Mucosa of stomach (tissue), 1 donor: ENCODE measurements at regions not wholly inside any gene's neighbourhood (a gene's known extent, or its start where the extent isn't known, plus 50 kb on each side); places are given as distances from the start of the nearest gene placed in this dataset.

Experiments
- H3K27me3 ChIP-seq: one replicate; pipeline ENCODE4 v1.7.0; 2013; ENCODE audit warnings: mild to moderate bottlenecking, low read length; ENCODE audit not compliant: control insufficient read depth, insufficient read depth
- H3K36me3 ChIP-seq: one replicate; pipeline ENCODE4 v1.7.0; 2013; ENCODE audit warnings: low read length; ENCODE audit not compliant: control insufficient read depth, insufficient read depth
- H3K4me1 ChIP-seq: one replicate; pipeline ENCODE4 v1.7.0; 2013; ENCODE audit warnings: mild to moderate bottlenecking, low read length; ENCODE audit not compliant: control insufficient read depth, insufficient read depth
- H3K4me3 ChIP-seq: one replicate; pipeline ENCODE4 v1.7.0; 2013; ENCODE audit warnings: low read length
- H3K9ac ChIP-seq: one replicate; pipeline ENCODE4 v1.7.0; 2013; ENCODE audit warnings: mild to moderate bottlenecking, low read length, moderate library complexity
- H3K9me3 ChIP-seq: one replicate; pipeline ENCODE4 v1.7.0; 2013; ENCODE audit warnings: mild to moderate bottlenecking, low read length, moderate library complexity; ENCODE audit not compliant: control insufficient read depth
- donor health status: Pancreatic carcinoma.

DNA sequence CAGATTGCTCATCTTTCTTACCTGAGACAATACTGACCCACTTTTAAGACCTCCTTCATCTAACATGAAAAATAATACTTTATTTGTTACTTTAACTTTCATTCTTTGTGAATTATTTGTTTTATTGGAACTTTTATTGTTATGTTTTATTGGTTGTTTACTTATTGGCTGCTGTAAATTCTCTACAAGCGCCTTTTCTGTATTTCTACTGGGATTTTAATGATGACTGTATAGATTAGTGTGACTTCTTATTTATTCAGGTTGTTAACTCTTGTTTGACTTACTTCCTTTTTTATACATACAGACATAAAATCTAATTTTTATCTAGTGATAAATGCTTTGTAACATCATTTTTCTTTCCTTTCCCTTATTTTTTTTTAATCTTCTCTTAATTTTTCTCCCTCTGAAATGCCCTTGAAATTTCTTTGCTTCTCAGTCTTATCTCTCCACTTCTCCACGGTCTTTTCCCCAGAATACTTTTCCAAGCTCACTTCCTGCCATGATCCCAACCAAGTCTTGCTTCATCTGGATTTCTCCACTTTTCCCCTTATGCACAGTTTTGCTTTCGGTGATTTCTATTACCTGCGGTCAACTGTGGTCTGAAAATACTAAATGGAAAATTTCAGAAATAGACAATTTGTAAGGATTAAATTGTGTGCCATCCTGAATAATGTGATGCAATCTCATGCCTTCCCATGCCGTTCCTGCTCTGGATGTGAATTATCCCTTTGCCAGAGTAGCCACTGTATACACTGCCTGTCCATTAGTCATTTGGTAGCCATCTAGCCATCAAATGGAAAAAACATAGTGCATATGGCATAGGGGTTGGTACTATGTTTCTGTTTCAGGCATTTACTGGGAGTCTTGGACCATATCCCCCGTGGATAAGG is 265.9 kb downstream of the PRL start:
- H3K4me3 ChIP-seq, result no peak overlapping the region
- H3K36me3 ChIP-seq, result no peaks in the 10 kb centered on the region
- H3K4me1 ChIP-seq, result no peaks in the 10 kb centered on the region
- H3K9me3 ChIP-seq, result no peaks in the 10 kb centered on the region
- H3K9ac ChIP-seq, result no peak overlapping the region
- H3K27me3 ChIP-seq, result no peaks in the 10 kb centered on the region

DNA sequence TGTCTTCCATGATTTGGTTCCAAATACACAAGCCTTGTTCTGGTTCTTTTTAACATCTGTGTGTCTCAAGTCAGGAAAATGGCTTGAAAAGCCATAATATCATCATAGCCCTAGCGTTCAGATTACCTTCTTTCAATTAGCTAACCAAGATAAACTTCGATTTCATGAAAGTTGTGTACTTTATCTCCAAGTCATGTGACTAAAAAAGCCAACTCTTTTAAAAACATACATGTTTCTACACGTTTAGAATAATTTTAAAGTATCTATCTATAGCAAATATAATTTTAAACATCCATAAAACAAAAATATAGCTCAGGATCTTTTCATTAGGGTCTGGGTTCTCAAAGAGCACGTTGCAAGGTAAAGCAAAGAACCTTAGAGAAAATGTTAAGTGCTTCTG is 261.1 kb downstream of the PRL start:
- Histone ChIP-seq H3K9ac (no peak overlapping the region), H3K27me3 (no peaks in the 10 kb centered on the region), H3K4me3 (no peak overlapping the region), H3K4me1 (no peaks in the 10 kb centered on the region), H3K9me3 (no peaks in the 10 kb centered on the region), H3K36me3 (no peaks in the 10 kb centered on the region)

DNA sequence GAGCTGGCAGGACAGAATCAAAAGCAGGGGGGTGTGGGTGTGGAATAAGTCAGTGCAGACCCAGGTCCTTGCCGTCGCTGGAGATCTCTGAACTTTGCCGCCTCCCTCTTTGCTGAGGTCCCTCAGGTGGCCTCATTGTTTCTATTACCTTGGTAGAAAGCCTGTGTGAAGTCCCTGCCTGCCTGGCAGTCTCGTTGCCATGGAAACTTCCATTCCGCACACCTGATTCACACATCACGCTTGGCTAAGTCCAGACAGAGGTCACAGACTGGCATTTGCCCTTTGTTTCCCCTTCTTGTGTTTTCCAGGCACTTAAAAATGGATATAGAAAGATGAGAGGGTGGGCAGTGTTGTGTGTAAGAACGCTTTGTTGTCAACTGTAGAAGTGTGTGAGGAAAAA is 260.6 kb downstream of the PRL start:
- no peak overlapping the region for H3K4me3 ChIP-seq
- no peaks in the 10 kb centered on the region for H3K4me1 ChIP-seq
- H3K27me3 ChIP-seq, result no peaks in the 10 kb centered on the region
- H3K9ac ChIP-seq, result no peak overlapping the region
- no peaks in the 10 kb centered on the region for H3K9me3 ChIP-seq
- no peaks in the 10 kb centered on the region for H3K36me3 ChIP-seq

DNA sequence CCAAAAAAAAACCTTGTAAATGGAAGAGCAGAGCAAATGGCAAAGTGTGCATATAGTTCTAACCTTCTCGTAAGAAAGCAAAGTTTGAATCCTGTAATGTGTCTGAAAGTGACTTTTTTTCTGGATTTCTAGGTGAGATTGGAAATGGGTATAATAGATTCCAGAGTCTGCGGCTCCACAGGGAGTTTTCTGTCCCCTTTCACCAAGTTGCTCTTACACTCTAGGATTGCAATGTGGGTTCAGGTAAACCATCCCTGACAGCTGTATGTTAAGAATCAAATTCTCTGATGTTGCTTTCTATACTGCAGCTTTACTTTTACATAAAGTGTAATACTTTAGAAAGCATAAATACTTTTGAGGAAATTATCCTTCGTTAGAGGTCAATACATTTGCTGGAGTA is 260.1 kb downstream of the PRL start:
- Histone ChIP-seq H3K4me3 (no peak overlapping the region), H3K9ac (no peak overlapping the region), H3K9me3 (no peaks in the 10 kb centered on the region), H3K4me1 (no peaks in the 10 kb centered on the region), H3K36me3 (no peaks in the 10 kb centered on the region), H3K27me3 (no peaks in the 10 kb centered on the region)

DNA sequence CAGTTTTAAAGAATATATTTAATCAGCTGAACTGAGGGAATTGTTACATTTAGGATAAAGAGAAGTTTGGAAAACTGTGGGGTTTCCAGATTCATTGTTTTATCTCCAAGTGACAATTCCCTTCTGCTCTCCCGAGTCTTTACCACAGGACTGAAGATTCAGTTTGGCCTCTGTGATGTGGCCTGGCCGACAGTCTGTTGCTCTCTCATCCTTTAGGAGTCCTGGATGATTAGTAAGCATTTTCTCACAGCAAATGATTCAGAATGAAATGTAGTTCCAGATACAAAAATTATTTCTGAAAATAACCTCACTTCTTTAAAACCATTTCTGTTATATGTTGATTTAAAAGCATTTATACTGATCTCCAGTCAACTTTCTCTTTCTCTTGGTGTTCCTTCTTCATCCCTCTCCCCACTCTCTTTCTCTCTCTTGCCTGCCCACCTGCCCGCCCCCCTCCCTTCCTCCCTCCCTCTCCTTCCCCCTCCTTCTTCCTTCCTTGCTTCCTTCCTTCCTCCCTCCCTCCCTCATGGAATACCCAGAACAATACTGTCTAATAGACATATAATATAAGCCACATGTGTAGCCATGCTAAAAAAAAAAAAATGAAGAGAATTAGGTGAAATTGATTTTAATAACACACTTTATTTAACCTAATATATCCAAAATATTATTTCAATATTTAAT is 254.9 kb downstream of the PRL start:
- Histone ChIP-seq H3K9me3 (no peaks in the 10 kb centered on the region), H3K9ac (no peak overlapping the region), H3K4me3 (no peak overlapping the region), H3K36me3 (no peaks in the 10 kb centered on the region), H3K27me3 (no peaks in the 10 kb centered on the region), H3K4me1 (no peaks in the 10 kb centered on the region)

DNA sequence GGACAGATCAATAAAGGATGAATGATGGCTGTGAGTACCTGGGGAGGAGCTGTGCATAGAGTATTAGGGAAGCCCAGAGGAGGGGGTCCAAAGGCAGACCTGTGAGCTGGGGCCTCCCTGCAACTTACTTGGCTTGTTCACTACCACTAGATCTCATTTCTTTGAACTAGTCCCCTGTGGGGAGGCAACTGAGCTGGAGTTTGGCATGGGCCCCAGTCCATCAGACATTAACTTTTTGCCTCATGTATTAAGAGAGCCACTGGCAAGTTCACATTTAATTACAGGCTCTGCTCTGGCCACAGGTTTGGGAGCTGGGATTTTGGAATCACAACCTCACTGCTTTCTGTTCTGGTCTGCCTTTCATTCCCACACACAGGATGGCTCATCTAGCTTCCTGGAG is 254.1 kb downstream of the PRL start:
- Histone ChIP-seq H3K9me3 (no peaks in the 10 kb centered on the region), H3K36me3 (no peaks in the 10 kb centered on the region), H3K9ac (no peak overlapping the region), H3K4me1 (no peaks in the 10 kb centered on the region), H3K27me3 (no peaks in the 10 kb centered on the region), H3K4me3 (no peak overlapping the region)

DNA sequence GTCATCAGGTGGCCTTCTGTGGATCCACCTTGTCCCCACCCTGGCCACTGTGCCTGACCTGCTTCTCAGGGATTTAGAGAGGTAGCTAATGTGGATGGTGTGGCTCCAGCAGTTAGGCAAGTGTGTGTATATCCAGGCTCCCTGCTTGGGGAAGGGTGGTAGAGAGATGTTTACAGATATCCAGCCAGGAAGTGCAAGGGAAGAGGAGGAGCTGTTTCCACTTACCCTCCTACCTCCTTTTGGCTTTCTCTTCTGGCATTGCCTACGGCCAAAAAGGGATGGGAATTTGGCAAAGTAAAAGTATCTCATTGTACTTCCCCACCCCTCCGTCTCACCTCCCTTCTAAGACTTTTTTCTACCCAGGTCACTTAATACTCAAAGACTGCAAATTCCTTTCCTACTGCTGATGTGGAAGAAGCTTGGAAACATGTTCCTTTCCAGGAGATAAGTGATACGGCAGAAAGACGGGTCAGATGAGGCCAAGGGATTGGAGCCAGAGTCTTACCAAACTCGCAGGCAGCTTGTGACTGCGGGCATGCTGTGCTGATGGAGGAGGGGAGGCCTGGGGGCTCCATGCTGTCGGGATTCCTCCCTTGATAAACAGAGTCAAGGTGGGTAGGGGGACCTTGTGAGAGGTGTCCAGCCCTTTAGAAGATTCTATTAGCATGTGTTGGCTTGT is 253.4 kb downstream of the PRL start:
- no peak overlapping the region for H3K9ac ChIP-seq
- no peaks in the 10 kb centered on the region for H3K9me3 ChIP-seq
- no peak overlapping the region for H3K4me3 ChIP-seq
- no peaks in the 10 kb centered on the region for H3K4me1 ChIP-seq
- H3K36me3 ChIP-seq, result no peaks in the 10 kb centered on the region
- H3K27me3 ChIP-seq, result no peaks in the 10 kb centered on the region

DNA sequence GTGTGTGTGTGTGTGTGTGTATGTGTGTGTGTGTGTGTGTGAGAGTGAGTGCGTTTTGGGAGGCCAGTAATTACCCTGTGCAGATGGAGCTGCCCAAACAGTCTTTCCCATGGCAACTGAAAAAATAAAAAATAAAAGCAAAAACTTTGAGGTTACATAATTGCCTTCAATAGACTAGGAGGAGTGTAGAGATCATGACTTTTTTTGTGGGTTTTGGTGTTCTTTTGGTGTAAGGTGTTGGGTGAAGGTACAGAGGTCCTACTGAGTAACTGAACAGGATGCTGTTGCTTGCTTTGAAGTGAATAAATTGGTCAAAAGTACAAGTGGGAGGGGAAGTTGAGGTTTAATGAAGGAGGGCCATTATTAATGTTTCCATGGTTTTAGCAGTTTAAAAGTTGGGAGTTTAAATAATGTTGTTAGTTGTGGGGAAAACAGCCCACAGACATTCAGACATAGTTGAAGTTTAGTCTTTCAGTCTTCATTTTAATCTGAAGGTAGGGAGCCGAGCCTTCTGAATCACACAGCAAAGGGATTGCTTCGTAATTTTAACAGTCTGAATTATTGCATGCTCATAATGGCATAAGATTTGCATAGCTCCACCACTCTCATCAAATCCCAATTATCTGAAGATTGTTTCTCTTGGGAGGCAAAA is 251.4 kb downstream of the PRL start:
- Histone ChIP-seq H3K4me3 (no peak overlapping the region), H3K36me3 (no peaks in the 10 kb centered on the region), H3K27me3 (no peaks in the 10 kb centered on the region), H3K9me3 (no peaks in the 10 kb centered on the region), H3K4me1 (no peaks in the 10 kb centered on the region), H3K9ac (no peak overlapping the region)

DNA sequence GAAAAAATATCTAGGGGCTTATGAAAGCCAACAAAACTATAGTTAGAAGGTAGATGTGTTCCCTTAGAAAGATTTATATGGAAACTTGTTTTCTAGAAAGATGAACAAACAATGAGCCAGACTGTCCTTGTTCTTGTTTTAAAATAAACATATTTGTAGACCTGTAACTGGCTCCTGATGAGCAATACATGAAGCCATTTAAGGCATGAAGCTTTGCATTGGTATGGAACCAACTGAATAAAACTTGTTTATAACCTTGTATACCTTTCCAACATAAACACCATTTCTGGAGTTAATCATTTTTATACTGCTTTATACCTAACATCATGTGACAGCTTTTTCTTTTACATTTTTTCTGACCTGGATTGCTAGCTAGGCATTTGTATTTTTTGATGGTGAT is 247.8 kb downstream of the PRL start:
- Histone ChIP-seq H3K4me3 (no peak overlapping the region), H3K27me3 (no peaks in the 10 kb centered on the region), H3K9ac (no peak overlapping the region), H3K36me3 (no peaks in the 10 kb centered on the region), H3K9me3 (no peaks in the 10 kb centered on the region), H3K4me1 (no peaks in the 10 kb centered on the region)

DNA sequence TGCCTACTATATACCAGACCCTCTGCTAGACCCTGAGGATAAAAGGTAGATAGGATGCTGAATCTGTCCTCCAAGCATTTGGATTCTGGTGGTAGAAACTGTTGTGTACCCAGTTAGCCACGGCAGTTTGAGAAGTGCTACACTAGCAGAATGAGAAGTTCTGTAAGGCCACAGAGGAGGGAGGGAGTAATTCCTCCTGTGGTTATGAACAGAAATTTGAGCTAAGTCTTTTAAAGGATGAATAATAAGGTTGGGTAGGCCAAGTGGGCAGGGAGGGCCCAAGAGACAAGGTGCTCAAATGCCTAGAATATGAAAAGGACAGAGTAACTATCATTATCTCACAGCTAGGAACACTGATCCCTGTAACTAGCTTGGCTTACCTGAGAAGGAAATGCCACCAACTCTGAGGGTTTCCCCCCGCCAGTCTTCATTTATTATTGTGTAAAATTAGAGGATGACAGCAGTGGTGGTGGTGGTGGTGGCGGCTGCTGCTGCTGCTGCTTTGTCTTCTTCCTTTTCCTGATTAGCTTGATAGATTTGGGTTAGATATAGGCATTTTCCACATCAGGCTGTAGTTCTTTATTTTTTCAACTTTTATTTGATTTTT is 243.3 kb downstream of the PRL start:
- no peak overlapping the region for H3K9ac ChIP-seq
- H3K4me3 ChIP-seq, result no peak overlapping the region
- H3K4me1 ChIP-seq, result no peaks in the 10 kb centered on the region
- no peaks in the 10 kb centered on the region for H3K27me3 ChIP-seq
- no peaks in the 10 kb centered on the region for H3K9me3 ChIP-seq
- no peaks in the 10 kb centered on the region for H3K36me3 ChIP-seq

DNA sequence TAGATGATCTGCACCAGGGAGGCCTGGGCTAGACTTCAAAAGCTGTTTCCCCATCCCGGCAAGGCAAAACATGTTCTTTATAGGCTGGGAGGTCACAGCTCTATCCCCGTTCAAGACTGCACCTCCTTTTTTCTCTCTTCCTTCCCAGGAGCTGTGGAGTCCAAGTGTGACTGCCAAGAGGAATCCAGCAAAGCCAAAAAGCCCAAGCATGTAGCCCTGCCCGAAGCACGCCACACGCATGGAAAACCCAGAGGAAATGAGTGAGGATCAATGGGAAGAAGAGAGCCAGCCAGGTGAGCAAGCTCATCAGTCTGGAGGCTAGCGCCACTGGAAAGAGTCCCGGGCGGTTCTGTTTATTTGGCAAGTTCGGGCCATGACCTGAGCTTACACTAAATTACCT is 240.4 kb downstream of the PRL start:
- H3K36me3 ChIP-seq, result no peaks in the 10 kb centered on the region
- H3K4me1 ChIP-seq, result no peaks in the 10 kb centered on the region
- H3K4me3 ChIP-seq, result no peak overlapping the region
- H3K27me3 ChIP-seq, result no peaks in the 10 kb centered on the region
- H3K9ac ChIP-seq, result no peak overlapping the region
- no peaks in the 10 kb centered on the region for H3K9me3 ChIP-seq
